HCT116 (cell line): ENCODE measurements at regions not wholly inside any gene's neighbourhood (a gene's known extent, or its start where the extent isn't known, plus 50 kb on each side); places are given as distances from the start of the nearest gene placed in this dataset.

Experiments
- EZH2 ChIP-seq: fragments of 200-600 bp; sonication (generic); IDR thresholded peaks from 2 replicates; pipeline ENCODE4 v1.6.1; 2017; ENCODE audit warnings: antibody characterized with exemption, mixed run types
- JUND ChIP-seq: IDR thresholded peaks from 2 replicates; pipeline ENCODE4 v1.6.1; 2012
- POLR2AphosphoS5 ChIP-seq: IDR thresholded peaks from 2 replicates; pipeline ENCODE4 v1.6.1; 2011; ENCODE audit warnings: mild to moderate bottlenecking, low read depth, low read length, moderate library complexity
- SIN3A ChIP-seq: IDR thresholded peaks from 2 replicates; pipeline ENCODE4 v1.6.1; 2012; ENCODE audit warnings: low read depth
- ZNF274 ChIP-seq: fragments of 200-500 bp; sonication (Bioruptor generic); IDR thresholded peaks from 2 replicates; pipeline ENCODE4 v1.6.1; 2014; ENCODE audit warnings: mild to moderate bottlenecking, low read depth, low read length, inconsistent platforms
- TF ChIP-seq, protein P1 (sequence below), 3 experiments: fragments of 200-600 bp in 1 of 3; sonication (generic) in 1 of 3; IDR thresholded peaks in 2 of 3; conservative IDR thresholded peaks in 1 of 3; 2 replicates each; pipeline ENCODE4 v1.5.1; 2012 to 2017; ENCODE audit warnings: low read depth in 2 of 3, low read length in 2 of 3, antibody characterized with exemption in 1 of 3, borderline replicate concordance in 1 of 3, control low read depth in 1 of 3, mild to moderate bottlenecking in 1 of 3, mixed read lengths in 1 of 3, mixed run types in 1 of 3, moderate library complexity in 1 of 3; ENCODE audit not compliant: insufficient read depth in 1 of 3

GRCh38 chr21:16455978-16456377, 726.2 kb downstream of the USP25 start:
- TF ChIP-seq ZNF274, result no peak
- TF ChIP-seq, protein P1, sequence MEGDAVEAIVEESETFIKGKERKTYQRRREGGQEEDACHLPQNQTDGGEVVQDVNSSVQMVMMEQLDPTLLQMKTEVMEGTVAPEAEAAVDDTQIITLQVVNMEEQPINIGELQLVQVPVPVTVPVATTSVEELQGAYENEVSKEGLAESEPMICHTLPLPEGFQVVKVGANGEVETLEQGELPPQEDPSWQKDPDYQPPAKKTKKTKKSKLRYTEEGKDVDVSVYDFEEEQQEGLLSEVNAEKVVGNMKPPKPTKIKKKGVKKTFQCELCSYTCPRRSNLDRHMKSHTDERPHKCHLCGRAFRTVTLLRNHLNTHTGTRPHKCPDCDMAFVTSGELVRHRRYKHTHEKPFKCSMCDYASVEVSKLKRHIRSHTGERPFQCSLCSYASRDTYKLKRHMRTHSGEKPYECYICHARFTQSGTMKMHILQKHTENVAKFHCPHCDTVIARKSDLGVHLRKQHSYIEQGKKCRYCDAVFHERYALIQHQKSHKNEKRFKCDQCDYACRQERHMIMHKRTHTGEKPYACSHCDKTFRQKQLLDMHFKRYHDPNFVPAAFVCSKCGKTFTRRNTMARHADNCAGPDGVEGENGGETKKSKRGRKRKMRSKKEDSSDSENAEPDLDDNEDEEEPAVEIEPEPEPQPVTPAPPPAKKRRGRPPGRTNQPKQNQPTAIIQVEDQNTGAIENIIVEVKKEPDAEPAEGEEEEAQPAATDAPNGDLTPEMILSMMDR (IDR thresholded peaks at IDR 0.05 in 2 of 3, conservative IDR thresholded peaks at IDR 0.05 in 1 of 3; ENCODE audit: borderline replicate concordance in 1 of 3, insufficient read depth in 1 of 3, low read depth in 2 of 3, low read length in 2 of 3), result no peak
- no peak for TF ChIP-seq SIN3A
- TF ChIP-seq POLR2AphosphoS5, result no peak
- TF ChIP-seq JUND, result no peak
- TF ChIP-seq EZH2, result no peak
